HG02981 (cell line): ENCODE measurements at regions not wholly inside any gene's neighbourhood (a gene's known extent, or its start where the extent isn't known, plus 50 kb on each side); places are given as distances from the start of the nearest gene placed in this dataset.
"Not testable (repeated sequence)": the region's sequence is repeated elsewhere in the genome, so short reads cannot be mapped to it uniquely, and the experiment has no call there.

Experiments used
- ATAC-seq: cut with Tn5 transposase; IDR thresholded peaks from one replicate; pipeline ENCODE4 v1.9.1; 2021; ENCODE audit warnings: mild to moderate bottlenecking, moderate library complexity; ENCODE audit not compliant: unreplicated experiment

- no peak for ATAC-seq
These were observed 107.2 kb upstream of the CDH2 start for GRCh38 chr18:28284132-28284531.

- no peak for ATAC-seq
These were observed 104.5 kb upstream of the CDH2 start for GRCh38 chr18:28281400-28281799.

GRCh38 chr18:28269750-28270149 lies 92.8 kb upstream of the CDH2 start:
- no peak for ATAC-seq

GRCh38 chr18:28267878-28268625 lies 91.1 kb upstream of the CDH2 start:
- ATAC-seq, result no peak

GRCh38 chr18:28267276-28267675 lies 90.3 kb upstream of the CDH2 start:
- ATAC-seq, result no peak

- no peak for ATAC-seq
These were observed 79.2 kb upstream of the CDH2 start for GRCh38 chr18:28256166-28256565.

- no peak for ATAC-seq
These were observed 71.7 kb upstream of the CDH2 start for GRCh38 chr18:28248653-28249052.

GRCh38 chr18:28240626-28241025 lies 63.7 kb upstream of the CDH2 start:
- not testable (repeated sequence) for ATAC-seq

- no peak for ATAC-seq
These were observed 59.6 kb upstream of the CDH2 start for GRCh38 chr18:28236487-28236886.
